ENCODE measurements at regions not wholly inside any gene's neighbourhood (a gene's known extent, or its start where the extent isn't known, plus 50 kb on each side); places are given as distances from the start of the nearest gene placed in this dataset.

DNA sequence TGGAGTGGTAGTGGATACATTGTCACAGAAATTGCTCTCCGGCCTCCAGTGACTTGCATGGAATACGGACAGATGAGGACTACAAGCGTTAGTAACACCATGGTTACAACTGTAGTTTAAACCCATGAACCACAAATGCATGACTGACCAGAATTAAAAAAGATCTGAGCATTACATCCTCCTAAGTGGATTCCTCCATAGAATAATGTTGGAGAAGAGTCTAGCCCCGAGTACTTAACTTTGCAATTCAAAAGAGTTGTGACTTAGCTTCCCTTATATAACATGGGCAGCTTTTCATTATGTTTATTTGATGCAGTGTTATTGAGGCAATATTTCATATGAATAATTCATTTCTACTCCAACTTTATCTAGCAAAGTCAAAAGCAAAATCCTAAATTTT lies 457.2 kb upstream of the TMPO start:
- no peaks in the 10 kb centered on the region for H3K9me3 ChIP-seq (ENCODE audit: low read depth, low read length)
- no peak overlapping the region for H3K4me3 ChIP-seq
- TF ChIP-seq FOXP2 (optimal IDR thresholded peaks at IDR 0.05; ENCODE audit: control extremely low read depth, extremely low read length, insufficient read depth) (no peak), POLR2AphosphoS5 (IDR thresholded peaks at IDR 0.05; ENCODE audit: borderline replicate concordance, low read depth, low read length) (no peak), EZH2 (IDR thresholded peaks at IDR 0.05) (no peak)
- H3K9ac ChIP-seq (ENCODE audit: insufficient read length) = no peak overlapping the region
- no peaks in the 10 kb centered on the region for H3K36me3 ChIP-seq (ENCODE audit: insufficient read depth, low read length)
- DNase-seq (ENCODE audit: low read depth, low spot score) = no peak
- no peak overlapping the region for H3K27ac ChIP-seq

DNA sequence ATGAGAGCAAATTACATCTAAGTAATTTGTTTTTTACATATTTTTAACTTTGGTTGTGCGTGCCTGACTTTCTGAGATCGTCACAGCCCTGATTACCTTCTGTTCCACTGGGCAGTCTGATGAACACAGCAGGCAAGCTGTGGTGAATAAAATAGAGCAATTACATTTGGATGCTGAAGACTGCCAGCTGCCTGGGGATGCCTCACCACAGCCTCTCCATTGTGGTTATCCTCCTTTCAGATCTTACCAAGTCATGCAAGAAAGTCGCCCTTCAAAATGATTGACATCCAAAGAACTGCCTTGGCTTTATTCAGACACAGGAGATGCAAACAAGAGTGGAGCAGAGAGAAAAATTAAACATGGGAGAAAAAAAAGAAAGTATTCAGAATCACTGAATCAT lies 456.6 kb upstream of the TMPO start:
- Histone ChIP-seq H3K4me3 (no peak overlapping the region), H3K9ac (ENCODE audit: insufficient read length) (no peak overlapping the region), H3K36me3 (ENCODE audit: insufficient read depth, low read length) (no peaks in the 10 kb centered on the region), H3K9me3 (ENCODE audit: low read depth, low read length) (no peaks in the 10 kb centered on the region), H3K27ac (no peak overlapping the region)
- TF ChIP-seq FOXP2 (optimal IDR thresholded peaks at IDR 0.05; ENCODE audit: control extremely low read depth, extremely low read length, insufficient read depth) (no peak), EZH2 (IDR thresholded peaks at IDR 0.05) (no peak), POLR2AphosphoS5 (IDR thresholded peaks at IDR 0.05; ENCODE audit: borderline replicate concordance, low read depth, low read length) (no peak)
- no peak for DNase-seq (ENCODE audit: low read depth, low spot score)

DNA sequence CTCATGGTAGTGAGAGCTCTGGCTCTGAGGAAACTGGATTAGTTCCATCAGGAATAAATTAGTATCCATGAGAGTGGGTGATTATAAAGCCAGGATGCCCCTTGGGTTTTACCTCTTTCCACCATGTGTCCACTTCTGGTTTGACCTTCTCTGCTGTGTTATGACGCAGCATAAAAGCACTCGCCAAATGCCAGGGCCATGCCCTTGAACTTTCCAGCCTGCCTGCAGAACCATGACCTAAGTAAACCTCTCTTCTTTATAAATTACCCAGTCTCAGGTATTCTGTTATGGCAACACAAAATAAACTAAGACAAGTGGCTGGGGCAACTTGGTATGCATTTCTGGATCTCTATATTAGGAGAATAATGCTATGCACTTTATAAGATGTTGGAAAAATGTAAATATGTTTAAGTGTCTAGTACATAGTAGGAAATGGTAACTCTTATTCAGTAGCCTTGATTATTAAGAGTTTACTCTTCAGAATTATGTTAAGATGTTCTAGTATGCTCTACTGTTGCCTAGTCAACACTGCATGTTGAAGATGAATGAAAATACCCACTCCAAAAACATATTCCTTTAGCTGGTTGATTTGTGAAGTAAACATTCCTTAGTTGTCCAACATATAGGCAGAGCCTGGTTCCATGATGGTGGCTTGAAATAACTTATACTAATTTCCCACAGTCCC lies 455.6 kb upstream of the TMPO start:
- no peak for TF ChIP-seq FOXP2 (optimal IDR thresholded peaks at IDR 0.05; ENCODE audit: control extremely low read depth, extremely low read length, insufficient read depth)
- TF ChIP-seq POLR2AphosphoS5 (IDR thresholded peaks at IDR 0.05; ENCODE audit: borderline replicate concordance, low read depth, low read length) = no peak
- TF ChIP-seq EZH2 (IDR thresholded peaks at IDR 0.05) = no peak
- Histone ChIP-seq H3K9ac (ENCODE audit: insufficient read length) (no peak overlapping the region), H3K27ac (no peak overlapping the region), H3K36me3 (ENCODE audit: insufficient read depth, low read length) (no peaks in the 10 kb centered on the region), H3K4me3 (no peak overlapping the region), H3K9me3 (ENCODE audit: low read depth, low read length) (no peaks in the 10 kb centered on the region)
- no peak for DNase-seq (ENCODE audit: low read depth, low spot score)

DNA sequence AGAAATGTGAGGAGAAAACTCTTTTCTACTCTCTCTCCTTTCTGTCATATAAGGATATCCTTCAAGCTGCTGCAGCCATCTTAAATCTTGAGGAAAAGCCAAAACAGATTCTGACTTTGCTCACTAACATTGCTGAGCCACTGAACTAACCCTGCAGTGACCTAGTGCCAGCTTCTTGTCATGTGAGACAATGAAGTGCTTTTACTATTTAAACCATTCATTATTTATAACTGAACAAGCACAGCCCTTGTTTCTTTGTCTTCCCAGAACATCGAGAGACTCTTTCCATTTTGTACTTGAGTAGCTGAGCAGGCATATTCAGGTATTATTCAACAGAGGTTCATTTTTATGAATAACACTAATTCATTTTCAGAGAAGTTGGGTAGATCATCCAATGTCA lies 455.0 kb upstream of the TMPO start:
- DNase-seq (ENCODE audit: low read depth, low spot score) = no peak
- no peak overlapping the region for H3K9ac ChIP-seq (ENCODE audit: insufficient read length)
- H3K27ac ChIP-seq = no peak overlapping the region
- H3K9me3 ChIP-seq (ENCODE audit: low read depth, low read length) = no peaks in the 10 kb centered on the region
- no peaks in the 10 kb centered on the region for H3K36me3 ChIP-seq (ENCODE audit: insufficient read depth, low read length)
- no peak for TF ChIP-seq POLR2AphosphoS5 (IDR thresholded peaks at IDR 0.05; ENCODE audit: borderline replicate concordance, low read depth, low read length)
- TF ChIP-seq FOXP2 (optimal IDR thresholded peaks at IDR 0.05; ENCODE audit: control extremely low read depth, extremely low read length, insufficient read depth) = no peak
- TF ChIP-seq EZH2 (IDR thresholded peaks at IDR 0.05) = no peak
- H3K4me3 ChIP-seq = no peak overlapping the region

DNA sequence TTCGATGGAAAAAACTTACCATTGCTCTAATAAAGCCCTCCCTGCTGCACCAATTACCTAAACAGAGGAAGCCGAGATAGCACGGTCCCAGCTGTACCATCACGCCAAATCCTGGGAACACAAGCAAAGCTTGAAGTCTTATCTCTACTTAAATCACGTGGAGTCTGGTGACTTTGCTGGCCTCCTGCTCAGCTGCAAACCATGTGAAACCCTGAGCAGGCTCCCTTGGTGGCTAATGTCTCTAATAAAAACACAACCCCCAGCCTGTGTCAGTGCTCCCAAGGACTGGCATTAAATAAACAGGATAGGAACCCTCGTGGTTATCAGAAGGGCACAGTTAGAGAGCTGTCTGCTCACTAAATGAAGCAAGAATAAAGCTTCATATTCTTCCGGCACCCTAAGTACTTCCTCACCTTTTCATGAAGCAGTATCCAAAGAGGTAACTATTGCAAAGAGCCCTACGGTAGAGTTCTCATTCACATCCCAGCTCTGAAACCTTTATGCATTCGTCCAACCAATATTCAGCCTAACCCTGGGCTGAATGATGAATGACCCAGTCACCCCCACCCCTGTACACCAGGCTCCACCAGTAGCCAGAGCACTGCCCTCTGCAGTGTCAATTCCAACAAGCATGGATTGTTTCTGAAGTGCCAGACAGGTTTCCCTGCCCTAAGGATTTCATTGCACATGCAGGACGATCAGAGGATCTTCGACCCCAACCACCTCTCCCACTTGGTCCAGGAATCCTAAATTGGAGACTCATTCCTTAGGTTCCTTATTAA lies 452.7 kb upstream of the TMPO start:
- DNase-seq (ENCODE audit: low read depth, low spot score) = no peak
- no peak for TF ChIP-seq EZH2 (IDR thresholded peaks at IDR 0.05)
- no peak for TF ChIP-seq POLR2AphosphoS5 (IDR thresholded peaks at IDR 0.05; ENCODE audit: borderline replicate concordance, low read depth, low read length)
- no peak for TF ChIP-seq FOXP2 (optimal IDR thresholded peaks at IDR 0.05; ENCODE audit: control extremely low read depth, extremely low read length, insufficient read depth)
- H3K9me3 ChIP-seq (ENCODE audit: low read depth, low read length) = no peaks in the 10 kb centered on the region
- H3K27ac ChIP-seq = no peak overlapping the region
- no peak overlapping the region for H3K9ac ChIP-seq (ENCODE audit: insufficient read length)
- no peaks in the 10 kb centered on the region for H3K36me3 ChIP-seq (ENCODE audit: insufficient read depth, low read length)
- no peak overlapping the region for H3K4me3 ChIP-seq

DNA sequence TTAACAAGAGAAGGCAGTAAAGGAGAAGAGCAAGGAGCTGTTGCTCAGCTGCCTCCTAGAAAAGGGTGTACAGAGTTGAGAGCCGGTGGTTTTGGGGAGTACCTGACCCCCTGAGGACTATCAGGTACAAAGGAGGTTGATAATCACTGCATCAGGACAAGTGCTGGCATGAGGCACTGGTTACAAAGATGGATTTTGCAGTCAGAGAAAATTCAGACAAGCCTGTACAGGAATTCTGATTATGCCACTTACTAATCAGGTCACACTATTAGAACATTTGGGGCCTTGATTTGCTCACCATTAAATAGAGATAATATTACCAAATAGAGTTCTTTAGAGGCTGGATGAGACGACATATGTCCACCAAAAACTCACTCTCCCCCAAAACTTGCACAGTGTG lies 450.9 kb upstream of the TMPO start:
- Histone ChIP-seq H3K9ac (ENCODE audit: insufficient read length) (no peak overlapping the region), H3K4me3 (no peak overlapping the region), H3K9me3 (ENCODE audit: low read depth, low read length) (no peaks in the 10 kb centered on the region), H3K36me3 (ENCODE audit: insufficient read depth, low read length) (no peaks in the 10 kb centered on the region), H3K27ac (no peak overlapping the region)
- no peak for DNase-seq (ENCODE audit: low read depth, low spot score)
- no peak for TF ChIP-seq EZH2 (IDR thresholded peaks at IDR 0.05)
- no peak for TF ChIP-seq FOXP2 (optimal IDR thresholded peaks at IDR 0.05; ENCODE audit: control extremely low read depth, extremely low read length, insufficient read depth)
- no peak for TF ChIP-seq POLR2AphosphoS5 (IDR thresholded peaks at IDR 0.05; ENCODE audit: borderline replicate concordance, low read depth, low read length)

DNA sequence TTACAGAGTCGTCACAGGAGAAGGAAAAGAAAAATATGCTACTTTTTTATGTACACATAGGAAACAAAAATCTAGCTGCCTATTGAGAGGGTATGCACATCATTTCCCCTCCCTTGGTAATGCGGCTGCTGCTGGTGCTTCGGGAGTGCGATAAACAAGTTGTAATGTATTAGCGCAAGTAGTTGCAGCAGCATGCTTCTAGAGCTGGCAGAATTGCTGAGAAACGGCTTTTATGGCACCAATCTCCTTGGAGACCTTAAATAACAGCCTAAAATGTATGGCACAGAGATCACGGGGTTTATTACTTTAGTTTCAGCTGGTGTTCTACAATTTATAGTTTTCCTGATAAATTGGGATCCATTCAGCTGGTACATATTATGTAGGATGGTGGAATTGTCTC lies 447.6 kb upstream of the TMPO start:
- Histone ChIP-seq H3K36me3 (ENCODE audit: insufficient read depth, low read length) (no peaks in the 10 kb centered on the region), H3K9me3 (ENCODE audit: low read depth, low read length) (no peaks in the 10 kb centered on the region), H3K9ac (ENCODE audit: insufficient read length) (no peak overlapping the region), H3K27ac (no peak overlapping the region), H3K4me3 (no peak overlapping the region)
- TF ChIP-seq FOXP2 (optimal IDR thresholded peaks at IDR 0.05; ENCODE audit: control extremely low read depth, extremely low read length, insufficient read depth) (no peak), EZH2 (IDR thresholded peaks at IDR 0.05) (no peak), POLR2AphosphoS5 (IDR thresholded peaks at IDR 0.05; ENCODE audit: borderline replicate concordance, low read depth, low read length) (no peak)
- no peak for DNase-seq (ENCODE audit: low read depth, low spot score)

DNA sequence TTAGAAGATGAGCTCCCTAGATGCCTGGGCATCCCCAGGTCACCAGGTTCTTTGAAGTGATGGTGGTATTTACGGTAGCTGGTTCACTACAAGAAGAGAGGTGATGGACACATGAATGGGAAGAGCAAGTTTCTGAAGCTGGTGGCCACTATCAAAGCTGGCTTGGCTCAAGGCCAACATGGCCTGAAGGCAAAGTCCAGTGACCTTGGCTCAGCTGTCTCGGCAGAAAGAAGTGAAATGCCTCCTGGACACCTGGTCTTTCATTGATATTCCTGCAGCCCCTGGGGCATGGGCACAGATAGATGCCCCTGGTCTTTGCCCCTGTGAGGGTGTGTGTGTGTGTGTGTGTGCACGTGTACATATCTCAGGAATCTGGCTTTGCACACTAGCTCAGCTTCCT lies 441.8 kb upstream of the TMPO start:
- no peak overlapping the region for H3K27ac ChIP-seq
- DNase-seq (ENCODE audit: low read depth, low spot score) = no peak
- no peaks in the 10 kb centered on the region for H3K9me3 ChIP-seq (ENCODE audit: low read depth, low read length)
- no peak overlapping the region for H3K4me3 ChIP-seq
- no peak for TF ChIP-seq EZH2 (IDR thresholded peaks at IDR 0.05)
- no peak for TF ChIP-seq POLR2AphosphoS5 (IDR thresholded peaks at IDR 0.05; ENCODE audit: borderline replicate concordance, low read depth, low read length)
- TF ChIP-seq FOXP2 (optimal IDR thresholded peaks at IDR 0.05; ENCODE audit: control extremely low read depth, extremely low read length, insufficient read depth) = no peak
- H3K36me3 ChIP-seq (ENCODE audit: insufficient read depth, low read length) = no peaks in the 10 kb centered on the region
- no peak overlapping the region for H3K9ac ChIP-seq (ENCODE audit: insufficient read length)

All from SK-N-MC (cell line).